Stimulated activated CD4-positive, alpha-beta T cell treated with anti-CD3 and anti-CD28 coated beads, Interleukin-12 subunit alpha, Interleukin-12 subunit beta, amount 100 ng/mL, for 4 hours (primary cell): ENCODE measurements at regions not wholly inside any gene's neighbourhood (a gene's known extent, or its start where the extent isn't known, plus 50 kb on each side); places are given as distances from the start of the nearest gene placed in this dataset.
"Not testable (repeated sequence)": the region's sequence is repeated elsewhere in the genome, so short reads cannot be mapped to it uniquely, and the experiment has no call there.

ENCODE experiments used
- DNase-seq: peaks from one replicate; pipeline ENCODE4 v3.0.0-alpha.2; 2020

DNA sequence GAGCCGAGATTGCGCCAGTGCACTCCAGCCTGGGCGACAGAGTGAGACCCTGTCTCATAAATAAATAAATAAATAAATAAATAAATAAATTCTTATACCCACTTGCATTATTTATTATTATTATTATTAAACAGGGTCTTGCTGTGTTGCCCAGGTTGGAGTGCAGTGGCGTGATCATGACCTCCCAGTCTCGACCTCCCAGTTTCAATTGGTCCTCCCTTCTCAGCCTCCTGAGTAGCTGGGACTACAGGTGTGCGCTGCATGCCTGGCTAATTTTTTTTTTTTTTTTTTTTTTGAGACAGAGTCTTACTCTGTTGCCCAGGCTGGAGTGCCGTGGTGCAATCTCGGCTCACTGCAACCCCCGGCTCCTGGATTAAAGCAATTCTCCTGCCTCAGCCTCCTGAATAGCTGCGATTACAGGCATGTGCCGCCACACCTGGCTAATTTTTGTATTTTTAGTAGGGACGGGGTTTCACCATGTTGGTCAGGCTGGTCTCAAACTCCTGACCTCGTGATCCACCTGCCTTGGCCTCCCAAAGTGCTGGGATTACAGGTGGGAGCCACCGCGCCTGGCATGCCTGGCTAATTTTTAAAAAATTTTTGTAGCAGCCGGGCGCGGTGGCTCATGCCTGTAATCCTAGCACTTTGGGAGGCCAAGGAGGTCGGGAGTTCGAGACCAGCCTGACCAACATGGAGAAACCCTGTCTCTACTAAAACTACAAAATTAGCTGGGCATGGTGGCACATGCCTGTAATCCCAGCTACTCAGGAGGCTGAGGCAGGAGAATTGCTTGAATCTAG lies 150.2 kb downstream of the SEC14L1 start:
- not testable (repeated sequence) for DNase-seq

DNA sequence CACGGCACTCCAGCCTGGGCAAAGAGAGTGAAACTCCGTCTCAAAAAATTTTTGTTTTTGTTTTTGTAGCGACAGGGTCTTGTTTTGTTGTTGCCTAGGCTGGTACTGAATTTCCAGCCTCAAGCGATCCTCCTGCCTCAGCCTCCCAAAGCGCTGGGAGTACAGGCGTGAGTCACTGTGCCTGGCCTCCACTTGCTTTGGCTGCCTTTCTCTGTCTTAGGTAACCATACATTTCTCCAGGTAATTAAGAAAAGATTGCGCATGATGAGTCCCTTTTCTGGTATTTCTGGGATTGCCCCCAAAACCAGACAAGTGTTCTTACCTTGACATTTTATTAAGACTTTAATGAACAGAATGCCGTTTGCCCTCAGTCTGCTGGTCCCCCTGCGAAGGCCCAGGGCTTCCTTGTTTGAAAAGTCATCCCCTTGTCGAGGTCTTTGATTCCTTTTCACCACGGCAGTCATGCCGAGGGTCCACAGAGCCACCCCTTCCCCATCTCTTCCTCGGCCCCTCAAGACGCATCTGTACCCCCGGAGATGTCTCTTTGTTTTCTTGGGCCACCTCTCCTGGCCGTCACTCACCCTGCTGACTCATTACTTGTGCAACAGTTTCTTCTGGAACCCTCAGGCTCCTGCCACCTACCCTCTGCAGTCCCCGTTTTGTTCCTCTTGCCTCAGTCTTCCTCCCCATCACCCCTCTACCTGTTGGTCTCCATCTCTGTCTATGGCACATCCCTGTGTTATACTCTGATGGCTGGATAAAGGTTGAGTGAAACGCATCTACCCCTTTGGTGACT lies 151.0 kb downstream of the SEC14L1 start:
- no peak for DNase-seq

DNA sequence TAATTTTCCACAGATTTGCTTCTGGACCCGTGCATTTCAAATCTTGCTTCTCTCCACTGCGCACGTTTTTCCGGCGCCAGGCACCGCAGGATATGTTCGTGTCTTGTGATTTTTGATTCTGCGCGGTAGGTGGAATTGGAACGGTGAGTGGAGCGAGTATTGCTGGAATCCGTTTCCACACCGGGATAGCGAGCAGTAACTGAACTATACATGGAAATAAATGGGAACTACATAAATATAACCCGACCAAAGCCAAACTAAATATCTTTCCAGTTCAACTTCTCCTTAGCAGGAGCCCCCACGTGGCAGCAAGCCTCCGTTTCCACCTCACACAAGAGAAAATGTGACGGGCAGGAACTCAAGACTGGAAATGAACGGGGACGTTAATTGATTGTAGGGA lies 154.0 kb downstream of the SEC14L1 start:
- no peak for DNase-seq

DNA sequence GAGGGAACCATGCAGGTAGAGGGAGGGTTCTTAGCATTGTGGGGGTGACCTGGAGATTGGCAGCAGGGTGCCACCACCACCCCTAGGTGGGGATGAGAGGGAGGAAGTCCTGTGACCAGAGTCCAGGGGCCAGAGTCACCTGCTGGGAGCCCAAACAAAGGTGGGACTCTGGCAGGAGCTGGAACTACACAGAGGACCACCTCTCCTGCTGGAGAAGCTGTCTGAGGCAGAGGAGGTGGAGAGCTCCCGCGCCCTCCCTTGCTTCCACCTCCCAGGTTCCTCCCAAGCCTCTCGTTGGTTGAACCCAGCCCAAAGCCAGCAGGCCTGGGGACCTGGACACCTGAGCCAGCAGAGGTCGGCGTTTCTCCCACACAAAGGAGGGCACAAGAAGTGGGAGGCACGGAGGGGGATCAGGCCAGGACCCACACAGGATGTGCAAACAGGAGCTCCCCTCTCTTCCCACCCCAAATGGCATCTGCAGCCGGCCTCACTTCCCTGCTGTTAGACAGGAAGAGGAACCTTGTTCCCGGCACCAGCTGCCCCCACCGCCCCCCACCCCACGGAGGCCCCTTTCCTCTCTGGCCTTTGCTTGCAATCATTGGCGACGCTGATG lies 154.6 kb downstream of the SEC14L1 start:
- DNase-seq: no peak

DNA sequence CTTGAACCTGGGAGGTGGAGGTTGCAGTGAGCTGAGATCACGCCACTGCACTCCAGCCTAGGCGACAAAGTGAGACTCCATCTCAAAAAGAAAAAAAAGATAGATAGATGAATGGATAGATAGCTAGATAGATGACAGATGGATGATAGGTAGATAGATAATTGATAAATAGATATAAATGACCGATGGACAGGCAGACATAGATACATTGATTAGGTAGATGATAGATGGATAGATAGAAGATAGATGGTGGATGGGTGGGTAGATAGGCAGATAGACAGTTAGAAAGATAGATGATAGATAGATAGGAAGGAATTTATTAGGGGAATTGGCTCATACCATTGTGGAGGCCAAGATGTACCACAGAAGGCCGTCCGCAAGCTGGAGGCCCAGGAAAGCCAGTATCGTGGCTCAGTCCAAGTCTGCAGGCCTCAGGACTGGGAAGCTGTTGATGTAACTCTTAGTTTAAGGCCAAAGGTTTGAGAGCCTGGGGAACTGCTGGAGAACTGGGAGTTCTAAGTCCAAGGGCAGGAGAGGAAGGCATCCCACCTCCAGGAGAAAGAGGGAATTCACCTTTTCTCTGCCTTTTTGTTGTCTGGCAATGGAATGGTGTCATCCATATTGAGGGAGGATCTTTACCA lies 156.1 kb downstream of the SEC14L1 start:
- DNase-seq: no peak

DNA sequence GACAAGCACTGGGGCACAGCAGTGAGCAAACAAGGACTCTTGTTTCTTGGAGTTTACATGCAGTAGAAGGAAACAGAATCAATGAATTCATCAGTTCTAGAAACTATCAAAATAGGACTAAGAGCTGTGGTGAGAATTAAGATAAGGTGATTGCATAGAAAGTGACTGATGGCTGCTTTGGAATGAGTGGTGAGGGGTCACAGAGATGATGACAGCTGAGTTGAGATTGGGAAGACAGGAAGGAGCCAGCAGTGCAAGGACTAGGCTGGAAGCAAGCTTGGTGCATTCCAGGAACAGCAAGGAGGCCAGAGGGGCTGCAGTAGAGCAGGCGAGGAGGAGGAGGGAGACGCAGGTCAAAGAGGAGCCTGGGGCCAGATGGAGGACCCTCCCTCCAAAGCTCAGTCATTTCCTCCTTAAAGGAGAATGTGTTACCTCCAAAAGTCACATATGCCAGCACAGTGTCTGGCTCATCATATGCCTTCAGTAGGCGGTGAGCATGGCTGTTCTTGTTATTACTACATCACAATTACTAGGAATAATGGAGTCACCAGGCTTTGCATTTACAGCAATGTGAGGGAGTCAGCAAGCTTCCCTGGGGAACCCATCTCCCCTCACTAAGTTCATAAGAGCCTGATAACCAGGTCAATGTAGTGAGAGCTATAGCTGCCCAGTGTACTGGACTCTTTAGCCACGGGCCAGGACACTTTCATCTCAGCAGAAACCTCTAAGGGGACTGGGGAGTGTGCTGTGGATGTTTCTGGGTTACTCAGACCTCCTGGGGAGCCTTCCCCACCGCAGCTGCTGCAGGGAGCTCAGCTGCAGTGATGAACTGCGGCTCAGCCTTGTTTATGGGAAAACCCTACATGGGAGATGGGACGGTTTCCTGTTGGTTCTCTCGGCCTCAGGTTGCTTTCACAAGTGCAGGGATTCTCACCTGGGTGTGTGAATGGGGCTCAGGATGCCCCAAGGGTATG lies 157.2 kb downstream of the SEC14L1 start:
- DNase-seq: no peak

DNA sequence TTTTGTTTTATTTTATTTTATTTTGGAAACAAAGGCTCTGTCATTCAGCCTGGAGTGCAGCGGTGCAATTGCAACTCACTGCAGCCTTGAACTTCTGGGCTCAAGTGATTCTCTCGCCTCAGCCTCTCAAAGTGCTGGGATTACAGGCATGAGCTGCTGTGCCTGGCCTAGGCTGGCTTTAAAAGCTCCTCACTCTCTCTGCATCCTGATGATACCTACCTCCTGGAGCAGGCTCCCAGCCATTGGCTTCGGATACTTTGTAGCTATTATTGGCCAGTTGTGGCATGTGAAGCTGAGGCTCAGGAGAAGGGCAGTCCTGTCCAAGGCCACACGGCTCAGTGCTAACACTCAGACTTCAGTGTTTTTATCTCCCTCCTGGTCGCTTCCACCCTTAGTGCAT lies 158.0 kb downstream of the SEC14L1 start:
- no peak for DNase-seq

DNA sequence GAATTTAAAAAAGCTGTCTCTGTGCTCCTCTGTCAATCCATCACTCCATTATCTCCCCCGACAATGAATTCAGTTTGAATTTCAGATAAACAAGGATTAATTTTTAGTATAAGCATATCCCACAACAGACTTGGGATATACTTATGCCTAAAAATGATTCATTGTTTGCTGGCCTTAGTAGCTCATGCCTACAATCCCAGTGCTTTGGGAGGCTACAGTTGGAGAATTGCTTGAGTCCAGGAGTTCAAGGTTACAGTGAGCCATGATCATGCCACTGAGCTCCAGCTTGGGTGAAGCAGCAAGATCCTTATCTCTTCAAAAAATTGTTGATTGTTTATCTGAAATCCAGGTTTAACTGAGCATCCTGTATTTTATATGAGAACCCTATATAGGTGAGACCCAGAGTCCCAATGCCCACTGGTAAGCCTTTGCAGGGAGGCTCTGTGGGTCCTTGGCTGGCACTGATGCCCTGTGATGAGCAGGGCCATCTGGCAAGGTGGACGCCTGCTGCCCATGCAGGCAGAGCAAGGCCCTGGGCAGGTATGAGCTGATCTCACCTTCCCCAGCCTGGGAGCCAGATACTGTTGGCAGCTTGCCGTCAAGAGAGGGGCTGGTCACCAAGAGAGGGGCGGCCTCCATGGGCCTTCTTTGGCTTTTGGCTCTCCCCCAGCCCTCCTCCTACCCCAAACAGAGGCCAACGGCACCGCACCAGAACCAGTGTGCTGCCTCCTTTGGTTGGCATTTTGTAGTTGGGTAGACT lies 158.7 kb downstream of the SEC14L1 start:
- no peak for DNase-seq

DNA sequence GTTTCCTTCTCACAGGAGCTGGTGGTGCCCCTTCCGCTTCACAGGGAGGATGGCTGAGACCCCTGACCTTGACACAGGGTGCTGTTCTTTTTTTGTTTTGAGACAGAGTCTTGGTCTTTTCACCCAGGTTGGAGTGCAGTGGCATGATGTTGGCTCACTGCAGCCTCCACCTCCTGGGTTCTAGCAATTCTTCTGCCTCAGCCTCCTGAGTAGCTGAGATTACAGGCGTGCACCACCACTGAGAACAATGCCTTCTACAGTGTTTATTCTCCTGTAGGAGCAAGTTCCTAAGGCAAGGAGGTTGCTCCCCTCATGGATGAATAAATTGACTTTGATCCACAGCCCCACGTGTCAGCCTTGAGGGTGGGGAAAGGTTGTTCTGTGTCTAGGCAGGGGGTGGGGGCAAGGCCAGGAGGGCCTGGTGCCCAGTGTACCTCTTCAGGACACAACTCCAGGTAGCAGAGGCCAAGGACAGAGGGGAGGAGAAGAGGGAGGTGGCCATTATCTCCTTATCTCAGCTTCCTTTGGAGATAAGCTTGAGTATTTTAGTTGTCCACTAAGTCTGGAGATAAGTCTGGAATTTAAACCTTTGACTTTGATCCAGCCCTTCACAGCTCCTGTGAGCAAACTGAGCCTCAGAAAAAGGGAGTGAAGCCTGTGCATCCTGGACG lies 159.4 kb downstream of the SEC14L1 start:
- DNase-seq: no peak

DNA sequence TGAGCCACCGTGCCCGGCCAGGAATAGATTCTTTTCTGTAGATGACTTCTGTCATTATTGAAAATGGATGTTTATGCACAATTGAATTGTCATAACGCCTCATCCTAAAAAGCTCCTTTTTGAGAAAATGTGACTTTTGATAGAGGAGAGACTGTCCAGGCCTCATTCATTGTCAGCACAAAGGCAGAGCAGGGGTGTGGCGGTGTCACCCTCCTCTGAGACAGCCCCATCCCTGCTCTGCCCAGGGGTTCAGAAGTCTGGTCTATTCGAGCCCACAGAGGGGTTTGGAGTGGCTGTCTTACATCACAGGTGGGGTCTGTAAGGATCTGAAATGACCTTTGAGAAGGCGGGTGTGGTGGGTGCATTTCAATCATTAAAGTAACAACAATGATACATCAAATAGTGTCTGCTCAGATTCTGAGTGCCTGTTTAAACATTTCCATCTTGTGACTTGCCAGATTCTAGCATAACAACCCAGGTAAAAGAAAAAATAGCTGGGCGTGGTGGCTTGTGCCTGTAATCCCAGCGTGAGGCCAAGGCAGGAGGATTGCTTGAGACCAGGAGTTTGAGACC lies 161.0 kb downstream of the SEC14L1 start:
- DNase-seq: no peak

DNA sequence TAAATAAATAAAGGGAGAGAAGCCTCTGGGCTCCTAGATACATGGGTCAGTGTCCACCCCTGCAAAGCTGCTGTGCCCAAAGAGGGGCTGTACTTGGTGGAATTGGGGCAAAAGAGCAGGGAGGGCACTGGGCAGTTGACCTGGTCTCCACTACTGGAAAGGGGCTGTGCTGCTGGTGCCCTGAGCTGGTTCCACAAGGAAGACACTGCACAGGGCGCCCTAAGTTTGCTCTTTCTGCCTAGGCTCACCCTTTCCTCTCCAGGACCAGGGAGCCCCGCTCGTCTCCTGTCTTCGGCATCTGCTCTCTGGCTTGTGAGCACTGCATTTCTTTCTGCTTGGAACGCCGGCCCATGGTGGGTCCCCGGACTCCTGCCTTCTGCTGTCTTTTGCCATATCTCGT lies 161.9 kb downstream of the SEC14L1 start:
- no peak for DNase-seq

DNA sequence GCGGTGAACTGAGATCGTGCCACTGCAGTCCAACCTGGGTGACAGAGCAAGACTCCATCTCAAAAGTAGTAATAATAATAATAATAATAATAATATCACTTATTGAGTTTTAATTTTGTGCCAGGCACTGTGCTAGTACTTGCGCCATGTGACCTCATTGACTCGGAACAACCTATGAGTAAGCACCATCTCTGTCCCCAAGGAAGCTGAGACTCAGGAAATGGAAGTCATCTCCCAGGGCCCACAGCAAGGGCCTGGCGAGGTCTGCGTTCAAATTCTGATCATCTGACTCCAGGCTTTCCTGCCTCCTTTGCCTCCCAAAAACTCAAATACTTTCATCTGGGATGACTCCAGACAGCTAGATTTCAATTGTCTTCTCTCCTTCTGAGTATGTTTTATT lies 162.9 kb downstream of the SEC14L1 start:
- no peak for DNase-seq

DNA sequence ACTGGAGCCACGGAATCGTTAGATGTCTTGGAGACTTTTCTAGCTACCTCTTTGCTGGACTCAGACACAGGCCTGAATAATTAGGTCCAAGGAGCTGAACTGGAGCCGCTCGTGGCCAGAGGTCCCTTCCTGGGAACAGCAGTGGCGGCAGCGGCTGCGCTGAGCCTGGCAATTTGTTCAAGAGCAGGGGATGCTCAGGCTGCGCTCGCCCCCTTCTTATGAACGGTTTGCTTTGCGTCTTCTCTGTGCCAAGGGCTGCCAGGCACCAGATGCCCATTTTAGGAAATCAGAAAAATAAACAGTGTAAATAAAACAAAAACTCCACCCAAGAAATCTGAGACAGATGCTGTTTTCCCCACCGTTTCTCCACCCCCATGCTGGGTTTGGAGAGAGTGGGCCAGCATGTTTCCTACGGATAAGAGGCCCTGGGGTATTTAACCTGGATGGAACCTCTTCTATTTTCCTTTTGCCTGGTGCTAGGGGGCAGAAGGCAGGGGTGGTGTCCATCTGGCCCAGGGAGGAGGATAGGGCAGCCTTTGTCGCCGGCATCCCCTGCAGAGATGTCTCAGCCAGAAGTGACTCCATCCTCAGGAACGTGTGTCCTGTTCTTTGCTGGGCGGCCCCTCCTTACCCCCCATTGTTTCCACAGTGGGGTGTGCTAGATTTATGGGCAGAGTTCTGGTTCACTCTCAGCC lies 163.4 kb downstream of the SEC14L1 start:
- no peak for DNase-seq

DNA sequence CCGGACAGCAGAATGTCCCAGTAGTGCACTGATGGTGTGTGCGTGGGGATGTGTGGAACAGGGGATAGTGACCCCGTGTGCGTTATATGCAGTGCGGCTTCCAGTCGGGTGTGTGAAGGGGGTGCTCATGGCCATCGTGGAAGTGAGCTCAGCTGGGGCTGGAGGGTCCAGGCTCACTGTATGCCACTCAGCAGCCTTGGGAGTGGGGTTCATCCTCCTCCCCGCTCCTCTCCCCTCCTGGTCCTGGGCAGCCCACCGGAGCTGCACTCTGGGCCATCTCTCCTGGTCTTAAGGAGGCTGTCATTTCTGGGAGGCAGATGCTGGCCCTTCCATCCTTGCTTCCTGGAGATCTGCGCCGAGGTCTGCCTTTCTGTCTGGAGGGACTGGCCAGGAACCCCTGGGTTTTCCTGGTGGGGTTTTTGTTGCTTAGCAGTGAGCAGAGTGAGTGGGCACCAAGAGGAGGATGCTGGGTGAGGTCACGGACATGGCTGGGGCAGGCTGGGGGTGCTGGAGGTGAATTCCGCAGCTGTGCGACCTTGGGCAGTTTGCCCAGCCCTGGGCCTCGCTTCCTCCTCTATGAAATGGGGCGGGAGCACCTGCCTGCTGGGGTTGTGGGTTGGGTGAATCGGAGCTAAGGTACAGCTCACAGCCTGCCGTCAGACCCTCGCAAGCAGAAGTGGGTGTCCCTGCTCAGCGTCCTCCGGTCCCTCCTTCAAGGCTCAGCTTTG lies 164.1 kb downstream of the SEC14L1 start:
- DNase-seq: no peak

DNA sequence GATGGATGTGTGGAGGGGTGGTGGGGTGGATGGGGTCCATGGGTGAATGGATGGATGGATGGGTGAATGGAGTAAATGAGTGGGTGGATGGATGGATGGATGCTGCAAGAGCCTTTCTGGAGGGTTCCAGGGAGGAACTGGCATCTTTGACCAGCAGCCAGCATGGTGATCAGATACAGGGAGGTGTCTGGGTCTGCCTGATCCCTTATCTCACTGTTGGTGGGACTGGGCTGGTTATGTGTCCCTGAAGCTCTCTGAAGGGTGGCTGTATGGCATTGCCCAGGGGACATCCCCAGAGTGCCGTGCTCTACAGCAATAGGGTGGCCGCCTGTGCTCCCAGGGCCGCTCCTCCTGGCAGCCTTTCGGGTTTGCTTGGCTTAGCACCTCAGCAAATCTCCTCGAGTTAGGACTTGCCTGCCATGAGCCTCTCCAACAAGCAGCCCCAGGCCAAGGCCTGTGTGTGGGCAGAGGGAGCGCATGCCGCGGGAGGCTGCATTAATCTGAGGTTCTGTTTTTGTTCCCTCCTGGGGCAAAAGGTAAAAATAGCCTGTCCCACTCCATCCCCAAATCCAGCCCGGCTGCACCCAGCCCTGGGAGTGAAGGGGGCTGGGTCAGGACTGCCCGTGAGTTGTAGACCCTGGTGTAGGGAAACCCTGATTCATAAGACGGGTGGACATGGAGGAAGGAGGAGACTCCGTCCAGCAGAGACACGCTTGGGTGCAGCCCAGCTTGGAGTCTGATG lies 165.4 kb downstream of the SEC14L1 start:
- DNase-seq: no peak

DNA sequence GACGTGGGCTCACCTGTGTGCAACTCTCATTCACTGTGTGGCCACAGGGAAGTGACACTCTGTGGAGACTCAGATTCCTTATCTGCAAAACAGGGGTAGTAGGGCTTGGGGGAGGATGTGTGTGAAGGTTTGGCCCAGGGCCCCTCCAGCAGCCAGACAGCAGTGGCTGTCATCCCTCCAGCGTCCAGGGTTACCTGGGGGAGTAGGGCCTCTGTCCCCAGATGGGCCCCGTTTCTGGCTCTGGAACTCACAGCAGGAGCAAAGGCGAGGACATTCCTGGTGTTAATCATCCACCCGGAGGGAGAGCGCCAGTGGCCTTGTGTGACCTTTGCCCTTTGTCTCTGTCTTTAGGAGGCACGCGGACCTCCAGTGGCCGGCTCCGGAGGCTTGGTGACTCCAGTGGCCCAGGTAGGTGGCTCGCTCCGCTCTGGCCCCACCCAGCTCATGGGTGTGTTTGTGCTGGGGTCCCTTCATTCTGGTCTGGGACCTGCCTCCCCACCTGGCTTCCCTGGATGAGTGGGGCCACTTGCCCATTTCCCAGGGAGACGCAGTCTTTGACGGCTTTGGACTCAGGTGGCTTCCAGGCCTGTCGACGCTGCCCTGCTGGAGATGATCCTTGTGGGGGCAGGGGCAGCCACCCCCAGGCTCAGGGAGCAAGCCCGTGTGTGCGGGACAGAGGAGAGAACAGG lies 166.2 kb downstream of the SEC14L1 start:
- DNase-seq: no peak

DNA sequence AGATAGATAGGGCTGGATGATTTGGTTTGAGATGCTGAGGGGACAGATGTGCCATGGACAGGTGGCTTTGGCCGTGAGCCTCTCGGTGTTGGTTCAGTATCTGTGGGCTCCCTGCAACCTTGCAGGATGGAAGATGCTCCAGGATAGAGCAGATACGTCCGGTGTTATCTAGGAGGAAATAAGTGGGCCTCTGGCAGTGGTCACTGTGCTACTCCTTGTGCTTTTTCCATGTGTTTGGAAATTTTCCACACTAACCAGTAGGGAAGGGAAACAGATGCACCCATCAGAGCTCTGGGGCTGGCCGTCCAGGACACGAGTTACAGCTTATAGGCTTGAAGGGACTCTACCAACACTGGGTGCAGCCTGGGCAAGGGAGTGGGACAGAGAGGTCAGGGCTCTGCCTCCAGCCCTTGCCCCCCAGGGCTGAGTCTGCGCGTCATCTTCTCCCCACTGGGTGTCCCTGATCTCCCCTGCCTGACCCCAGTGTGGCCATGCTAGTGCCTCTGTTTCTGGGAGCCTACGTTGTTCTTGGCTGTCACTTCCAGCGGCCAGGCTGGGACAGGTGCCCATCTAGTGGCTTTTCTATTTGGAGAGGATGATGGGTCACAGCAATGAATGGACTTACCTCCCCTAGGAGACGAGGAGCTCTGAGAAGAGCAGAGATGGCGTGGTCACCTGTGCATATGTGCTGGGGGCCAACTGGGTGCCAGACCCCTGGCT lies 166.9 kb downstream of the SEC14L1 start:
- DNase-seq: no peak
